GM18909 (cell line): ENCODE measurements at regions not wholly inside any gene's neighbourhood (a gene's known extent, or its start where the extent isn't known, plus 50 kb on each side); places are given as distances from the start of the nearest gene placed in this dataset.

Experiments used
- ATAC-seq: cut with Tn5 transposase; IDR thresholded peaks from one replicate; pipeline ENCODE4 v1.9.1; 2021; ENCODE audit warnings: mild to moderate bottlenecking; ENCODE audit not compliant: unreplicated experiment, poor library complexity

- no peak for ATAC-seq
Observed at GRCh38 chr2:156647377-156648010, 211.3 kb downstream of the GPD2 start.

- ATAC-seq, result no peak
Observed at GRCh38 chr2:156648522-156648921, 212.3 kb downstream of the GPD2 start.

DNA sequence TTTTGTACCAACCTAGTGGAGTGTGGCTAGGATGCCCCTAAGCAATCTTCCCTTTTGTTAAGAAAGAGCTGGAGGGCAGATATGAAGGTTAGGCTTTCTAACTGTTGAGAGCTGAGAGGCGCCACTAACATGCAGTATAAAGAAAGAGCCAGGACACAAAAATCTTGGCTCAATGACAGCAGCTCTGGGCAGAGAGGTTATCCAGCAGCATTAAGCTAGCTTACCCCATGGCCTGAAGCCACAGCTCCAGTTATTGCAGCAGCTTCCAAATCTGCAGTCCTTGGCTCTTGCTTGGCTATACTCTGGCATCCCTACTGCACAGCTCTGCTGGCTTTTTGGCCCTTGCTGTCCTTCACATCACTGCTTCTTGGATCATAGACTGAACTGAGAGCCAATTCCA, 213.4 kb downstream of the GPD2 start:
- ATAC-seq, result no peak

GRCh38 chr2:156652691-156653090, 216.5 kb downstream of the GPD2 start:
- ATAC-seq, result no peak

GRCh38 chr2:156653675-156654074, 217.5 kb downstream of the GPD2 start:
- no peak for ATAC-seq

DNA sequence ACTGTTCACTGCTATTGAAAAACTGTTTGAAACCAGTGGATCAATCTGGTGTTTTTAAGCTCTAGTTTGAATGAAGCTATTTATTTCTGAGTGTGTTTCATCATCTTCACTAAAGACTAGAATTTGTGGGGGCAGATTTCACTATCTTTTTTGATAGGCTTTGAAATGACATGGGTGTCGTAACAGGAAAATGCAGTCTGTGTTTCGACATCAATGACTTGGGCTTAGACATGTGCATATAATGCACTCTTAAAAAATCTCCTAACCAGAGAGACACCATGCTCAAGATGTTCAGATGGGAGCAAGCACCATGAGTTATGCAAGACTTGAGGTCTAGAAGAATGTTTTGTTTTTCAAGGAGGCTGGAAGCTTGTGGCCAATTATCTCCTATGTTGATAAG, 221.6 kb downstream of the GPD2 start:
- no peak for ATAC-seq

DNA sequence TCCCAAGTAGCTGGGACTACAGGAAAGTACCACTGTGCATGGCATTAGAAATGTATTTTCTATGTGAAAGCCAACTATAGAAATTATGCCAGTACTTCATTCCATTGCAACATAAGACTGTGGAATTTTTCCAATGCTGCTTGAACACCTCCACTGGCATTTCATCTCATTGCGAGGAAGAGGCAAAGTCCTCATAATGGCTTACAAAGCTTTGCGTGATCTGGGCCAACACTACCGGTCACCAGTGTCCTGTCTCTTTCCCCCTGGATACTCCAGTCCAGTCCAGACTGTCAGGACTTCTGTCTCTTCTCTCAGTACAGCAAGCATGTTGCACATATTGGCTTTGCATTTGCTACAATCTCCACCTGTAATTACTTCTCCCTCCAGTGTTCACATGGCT, 223.5 kb downstream of the GPD2 start:
- no peak for ATAC-seq

DNA sequence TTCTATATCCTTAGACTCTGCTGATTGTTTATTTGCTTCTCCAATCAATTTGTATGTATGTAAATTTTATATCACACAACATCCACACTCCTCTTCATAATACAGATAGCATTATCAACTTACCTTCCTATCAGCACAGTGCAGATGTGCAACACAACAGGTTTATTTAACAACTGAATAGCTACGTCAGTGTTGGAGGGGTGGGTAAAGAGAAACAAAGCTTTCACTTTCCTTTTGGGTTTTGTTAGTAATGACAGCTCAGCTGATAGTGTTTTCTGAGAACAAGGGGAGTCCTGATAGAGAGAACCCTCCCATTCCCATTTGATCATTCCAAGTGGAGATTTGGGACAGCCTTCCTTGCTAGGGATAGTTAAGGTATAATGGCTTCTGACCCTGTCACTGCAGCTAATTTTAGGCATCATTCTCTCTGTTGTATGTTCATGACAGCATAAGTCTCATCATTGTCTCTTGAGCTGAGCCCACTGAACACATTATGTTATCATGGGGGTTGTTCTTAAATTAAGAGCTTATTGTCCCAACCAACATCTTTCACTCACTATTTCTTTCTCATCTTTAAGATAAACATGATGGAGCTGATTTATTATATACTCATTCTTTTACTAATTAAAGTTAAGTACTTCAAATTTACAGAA, 227.7 kb downstream of the GPD2 start:
- ATAC-seq, result peak; percentile 81

- no peak for ATAC-seq
Observed at GRCh38 chr2:156666130-156666785, 230.1 kb downstream of the GPD2 start.

- no peak for ATAC-seq
Observed at GRCh38 chr2:156670104-156670503, 233.9 kb downstream of the GPD2 start.

GRCh38 chr2:156671706-156672361, 235.7 kb downstream of the GPD2 start:
- no peak for ATAC-seq

GRCh38 chr2:156672556-156673332, 236.6 kb downstream of the GPD2 start:
- no peak for ATAC-seq

- ATAC-seq, result no peak
Observed at GRCh38 chr2:156673333-156673615, 237.1 kb downstream of the GPD2 start.

DNA sequence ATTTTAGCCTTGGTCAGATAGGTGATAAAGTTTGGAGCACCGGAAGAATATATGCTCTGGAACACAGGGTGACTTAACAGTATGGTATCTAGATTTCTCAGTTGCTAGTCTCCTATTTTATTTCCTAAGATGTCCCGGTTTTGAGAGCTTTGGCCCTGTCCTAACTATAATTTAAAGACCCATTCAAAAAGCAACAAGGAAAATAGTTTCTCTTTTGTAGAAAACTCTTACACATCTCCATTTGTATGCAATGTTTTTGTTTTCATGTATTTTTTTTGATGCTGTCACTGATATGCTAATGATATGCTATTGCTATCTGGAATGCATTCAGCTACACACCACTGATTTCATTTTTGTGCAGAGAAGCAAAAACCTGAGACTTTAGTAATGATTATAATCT, 237.8 kb downstream of the GPD2 start:
- ATAC-seq, result no peak

- no peak for ATAC-seq
Observed at GRCh38 chr2:156675896-156676295, 239.7 kb downstream of the GPD2 start.

- no peak for ATAC-seq
Observed at GRCh38 chr2:156679820-156680219, 243.6 kb downstream of the GPD2 start.

DNA sequence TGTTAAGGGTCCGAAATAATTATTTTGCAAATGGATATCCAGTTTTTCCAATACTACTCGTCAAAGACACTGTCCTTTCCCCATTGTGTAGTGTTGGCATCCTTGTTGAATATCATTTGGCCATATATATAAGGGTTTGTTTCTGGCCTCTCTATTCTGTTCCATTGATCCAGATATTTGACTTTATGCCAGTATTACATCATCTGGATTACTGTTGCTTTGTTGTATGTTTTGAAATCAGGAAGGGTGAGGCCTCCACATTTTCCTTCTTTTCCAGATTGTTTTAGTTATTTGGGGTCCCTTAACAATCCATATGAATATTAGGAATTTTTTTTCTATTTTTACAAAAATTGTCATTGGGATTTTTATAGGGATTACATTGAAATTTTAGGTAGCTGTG, 244.1 kb downstream of the GPD2 start:
- no peak for ATAC-seq

- no peak for ATAC-seq
Observed at GRCh38 chr2:156687126-156687525, 250.9 kb downstream of the GPD2 start.

GRCh38 chr2:156687715-156688114, 251.5 kb downstream of the GPD2 start:
- ATAC-seq, result no peak

DNA sequence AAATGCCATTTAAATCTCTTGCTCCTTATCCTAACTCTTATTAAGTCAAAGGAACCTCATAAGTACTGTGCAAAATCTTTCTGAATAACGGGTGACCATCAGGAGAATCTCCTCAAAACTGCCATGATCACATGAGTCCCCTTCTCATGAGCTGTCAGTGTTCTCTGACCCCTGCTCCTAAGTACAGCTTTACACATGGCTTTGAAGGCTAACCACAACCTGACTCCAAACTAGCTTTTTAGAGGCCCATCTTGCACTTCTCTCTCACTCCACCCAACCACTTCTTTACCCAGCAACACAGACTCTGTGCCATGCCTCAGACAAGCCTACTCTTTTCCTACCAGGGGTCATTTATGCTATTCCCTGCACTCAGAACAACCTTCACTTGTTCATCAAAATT, 253.8 kb downstream of the GPD2 start:
- no peak for ATAC-seq

DNA sequence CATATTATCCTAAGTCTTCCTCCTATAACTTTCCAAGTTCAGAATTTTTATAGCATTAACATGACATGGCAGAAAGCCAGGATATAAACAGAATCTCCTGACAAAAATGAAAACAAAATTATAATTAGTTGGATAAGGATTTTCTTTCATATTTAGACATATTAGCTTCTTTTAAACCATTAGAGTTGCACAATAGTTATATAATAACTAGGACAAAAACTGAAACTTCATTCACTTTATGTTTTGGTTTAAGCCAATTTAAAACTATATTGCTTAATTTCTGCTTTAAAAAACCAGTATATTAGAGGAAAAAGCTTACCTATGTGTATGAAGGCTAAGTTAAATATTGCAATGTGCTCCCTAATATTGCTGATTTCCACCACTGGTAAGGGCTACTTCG, 254.8 kb downstream of the GPD2 start:
- no peak for ATAC-seq
